IMR-90 (cell line): ENCODE measurements at regions not wholly inside any gene's neighbourhood (a gene's known extent, or its start where the extent isn't known, plus 50 kb on each side); places are given as distances from the start of the nearest gene placed in this dataset.

Experiments used
- ATAC-seq: fragments of 200-7000 bp; cut with Tn5 transposase; 2 replicates; pipeline ENCODE4 v1.9.1; 2020; ENCODE audit warnings: low read depth, mild to moderate bottlenecking, moderate library complexity
- BruUV-seq: library from RNA; stranded (reverse); fragments of 400-500 nt; replicated peaks from 2 replicates; lab custom pipeline; 2021; lab: Mats Ljungman, UMichigan
- CTCF ChIA-PET: fragments of 300-600 bp; formaldehyde crosslinking; extraction: SDS; loops from one replicate; lab custom pipeline; 2021; ENCODE audit warnings: antibody characterized with exemption; lab: Yijun Ruan, JAX
- POLR2A ChIA-PET: fragments of 300-600 bp; sonication (Branson Sonifier 250); formaldehyde crosslinking; loops from one replicate; lab custom pipeline; 2022; ENCODE audit warnings: antibody characterized with exemption; ENCODE audit not compliant: unreplicated experiment; lab: Charles Lee
- DNase-seq: peaks from one replicate; pipeline ENCODE4 v3.0.0; 2013
- H2AFZ ChIP-seq: replicated peaks from 2 replicates; pipeline ENCODE3; 2013; ENCODE audit warnings: low read length, mild to moderate bottlenecking; ENCODE audit not compliant: poor library complexity
- H2AK5ac ChIP-seq: 2 replicates; pipeline ENCODE4 v1.6.1; 2013; ENCODE audit warnings: low read depth, low read length, inconsistent platforms
- H2AK9ac ChIP-seq: replicated peaks from 2 replicates; pipeline ENCODE3; 2013; ENCODE audit warnings: mild to moderate bottlenecking, low read depth, low read length, moderate library complexity; ENCODE audit not compliant: poor library complexity
- H2BK120ac ChIP-seq: 2 replicates; pipeline ENCODE4 v1.6.1; 2013; ENCODE audit warnings: low read depth, low read length, inconsistent platforms
- H2BK15ac ChIP-seq: 3 replicates; pipeline ENCODE4 v1.6.1; 2013; ENCODE audit warnings: low read depth, low read length, inconsistent platforms
- H2BK20ac ChIP-seq: 2 replicates; pipeline ENCODE4 v1.6.1; 2013; ENCODE audit warnings: low read depth, mild to moderate bottlenecking, inconsistent platforms, low read length, moderate library complexity
- H2BK5ac ChIP-seq: 2 replicates; pipeline ENCODE4 v1.6.1; 2013; ENCODE audit warnings: mild to moderate bottlenecking, low read depth, low read length, inconsistent platforms; ENCODE audit not compliant: poor library complexity, severe bottlenecking
- H3K14ac ChIP-seq: replicated peaks from 2 replicates; pipeline ENCODE4 v1.6.1; 2013; ENCODE audit warnings: low read depth, low read length, inconsistent platforms
- H3K18ac ChIP-seq: 2 replicates; pipeline ENCODE4 v1.6.1; 2013; ENCODE audit warnings: low read depth, low read length, control low read depth
- H3K23ac ChIP-seq: 2 replicates; pipeline ENCODE4 v1.6.1; 2013; ENCODE audit warnings: low read depth, low read length, inconsistent platforms
- H3K27ac ChIP-seq: 2 replicates; pipeline ENCODE4 v1.5.1; 2013; ENCODE audit warnings: mild to moderate bottlenecking, control low read depth, low read length; ENCODE audit not compliant: insufficient read depth
- H3K27me3 ChIP-seq: 2 replicates; pipeline ENCODE4 v1.6.1; 2013; ENCODE audit warnings: low read length; ENCODE audit not compliant: control insufficient read depth, insufficient read depth
- H3K36me3 ChIP-seq: 2 replicates; pipeline ENCODE4 v1.6.1; 2013; ENCODE audit warnings: low read length, mixed read lengths; ENCODE audit not compliant: control insufficient read depth, insufficient read depth
- H3K4ac ChIP-seq: 2 replicates; pipeline ENCODE4 v1.6.1; 2013; ENCODE audit warnings: low read depth, low read length, inconsistent platforms
- H3K4me1 ChIP-seq: 2 replicates; pipeline ENCODE4 v1.6.1; 2013; ENCODE audit warnings: low read length, mixed read lengths; ENCODE audit not compliant: control insufficient read depth, insufficient read depth
- H3K4me2 ChIP-seq: 2 replicates; pipeline ENCODE4 v1.6.1; 2013; ENCODE audit warnings: low read depth, mild to moderate bottlenecking, control low read depth, low read length, moderate library complexity
- H3K4me3 ChIP-seq: 2 replicates; pipeline ENCODE4 v1.5.1; 2013; ENCODE audit warnings: low read depth, mild to moderate bottlenecking, control low read depth, low read length, moderate library complexity; ENCODE audit not compliant: insufficient read depth
- H3K56ac ChIP-seq: 2 replicates; pipeline ENCODE4 v1.6.1; 2013; ENCODE audit warnings: low read length, inconsistent platforms; ENCODE audit not compliant: insufficient read depth; ENCODE audit errors: extremely low read depth
- H3K79me1 ChIP-seq, 2 experiments: 2 replicates each; pipeline ENCODE4 v1.6.1; 2013; ENCODE audit warnings: low read length in 2 of 2, inconsistent platforms in 1 of 2, low read depth in 1 of 2
- H3K9ac ChIP-seq: 2 replicates; pipeline ENCODE4 v1.6.1; 2013; ENCODE audit warnings: low read depth, low read length, control low read depth
- H3K9me1 ChIP-seq: 2 replicates; pipeline ENCODE4 v1.6.1; 2013; ENCODE audit warnings: low read length, inconsistent platforms; ENCODE audit not compliant: insufficient read depth
- H3K9me3 ChIP-seq: 2 replicates; pipeline ENCODE4 v1.6.1; 2013; ENCODE audit warnings: low read length; ENCODE audit not compliant: control insufficient read depth, insufficient read depth
- H4K20me1 ChIP-seq: 2 replicates; pipeline ENCODE4 v1.6.1; 2013; ENCODE audit warnings: low read length, inconsistent platforms; ENCODE audit not compliant: insufficient read depth
- H4K5ac ChIP-seq: 2 replicates; pipeline ENCODE4 v1.6.1; 2013; ENCODE audit warnings: mild to moderate bottlenecking, low read depth, low read length, control low read depth
- H4K8ac ChIP-seq, 2 experiments: 2 replicates each; pipeline ENCODE4 v1.6.1; 2013; ENCODE audit warnings: low read depth in 2 of 2, low read length in 2 of 2, control low read depth in 1 of 2, inconsistent platforms in 1 of 2
- H4K91ac ChIP-seq: 2 replicates; pipeline ENCODE4 v1.6.1; 2013; ENCODE audit warnings: low read depth, low read length, inconsistent platforms; ENCODE audit not compliant: insufficient read depth
- BHLHE40 ChIP-seq: fragments of 150-350 bp; IDR thresholded peaks from 2 replicates; pipeline ENCODE4 v1.6.1; 2016; ENCODE audit warnings: mild to moderate bottlenecking, low read depth, low read length
- CEBPB ChIP-seq: IDR thresholded peaks from 2 replicates; pipeline ENCODE4 v1.6.1; 2012; ENCODE audit warnings: low read depth, low read length, improper control_type of control experiment
- CHD1 ChIP-seq: IDR thresholded peaks from 2 replicates; pipeline ENCODE4 v1.6.1; 2012; ENCODE audit warnings: low read depth, low read length, improper control_type of control experiment
- CTCF ChIP-seq: conservative IDR thresholded peaks from 2 replicates; pipeline ENCODE4 v1.5.1; 2012; ENCODE audit warnings: mild to moderate bottlenecking, low read depth, low read length, improper control_type of control experiment
- FOS ChIP-seq: fragments of 150-350 bp; IDR thresholded peaks from 2 replicates; pipeline ENCODE4 v1.6.1; 2016; ENCODE audit warnings: low read depth, low read length
- MAFK ChIP-seq: IDR thresholded peaks from 2 replicates; pipeline ENCODE4 v1.6.1; 2012; ENCODE audit warnings: low read depth, low read length, improper control_type of control experiment
- MAZ ChIP-seq: IDR thresholded peaks from 2 replicates; pipeline ENCODE4 v1.6.1; 2012; ENCODE audit warnings: low read depth, mild to moderate bottlenecking, low read length, improper control_type of control experiment, moderate library complexity, borderline replicate concordance
- MXI1 ChIP-seq: IDR thresholded peaks from 2 replicates; pipeline ENCODE4 v1.6.1; 2012; ENCODE audit warnings: low read depth, mild to moderate bottlenecking, low read length, moderate library complexity, borderline replicate concordance
- NFE2L2 ChIP-seq: fragments of 150-350 bp; IDR thresholded peaks from 2 replicates; pipeline ENCODE4 v1.6.1; 2016; ENCODE audit warnings: low read depth, mild to moderate bottlenecking, low read length
- POLR2A ChIP-seq: IDR thresholded peaks from 2 replicates; pipeline ENCODE4 v1.6.1; 2012; ENCODE audit warnings: mild to moderate bottlenecking, low read depth, low read length
- RAD21 ChIP-seq: IDR thresholded peaks from 2 replicates; pipeline ENCODE4 v1.6.1; 2012; ENCODE audit warnings: low read length, improper control_type of control experiment
- RCOR1 ChIP-seq: IDR thresholded peaks from 2 replicates; pipeline ENCODE4 v1.6.1; 2012; ENCODE audit warnings: mild to moderate bottlenecking, low read length, improper control_type of control experiment; ENCODE audit not compliant: insufficient replicate concordance
- RFX5 ChIP-seq: IDR thresholded peaks from 2 replicates; pipeline ENCODE4 v1.8.0; 2012; ENCODE audit warnings: low read depth, mild to moderate bottlenecking, low read length, moderate library complexity
- SMC3 ChIP-seq: fragments of 150-350 bp; IDR thresholded peaks from 2 replicates; pipeline ENCODE4 v1.6.1; 2016; ENCODE audit warnings: low read depth, mild to moderate bottlenecking, antibody characterized with exemption, low read length, moderate library complexity
- USF2 ChIP-seq: fragments of 150-350 bp; IDR thresholded peaks from 2 replicates; pipeline ENCODE4 v1.6.1; 2017; ENCODE audit warnings: mild to moderate bottlenecking, antibody characterized with exemption, low read length, low read depth
- WGBS, 2 experiments: methylation state at CpG; one replicate each; pipeline versions ENCODE4 v1.1.5 to v1.1.7; 2013; ENCODE audit warnings: missing lambda C conversion rate in 2 of 2; ENCODE audit not compliant: insufficient read length in 1 of 2; ENCODE audit errors: extremely low coverage in 2 of 2; 5-methylcytosine and 5-hydroxymethylcytosine counted together
- dilution Hi-C: fragments of 300-500 bp; cut with HindIII; formaldehyde crosslinking; loops from one replicate; pipeline ENCODE4 v1.14.3; 2018; ENCODE audit warnings: low sequenced_read_pairs; ENCODE audit not compliant: unreplicated experiment
- in situ Hi-C: fragments of 300-500 bp; cut with MboI; formaldehyde crosslinking; loops from 3 replicates; pipeline ENCODE4 v1.14.3; 2019; ENCODE audit warnings: low sequenced_read_pairs, inconsistent platforms, mixed read lengths
- intact Hi-C: fragments of 100-400 bp; cut with micrococcal nuclease; formaldehyde crosslinking; loops from 2 replicates; pipeline ENCODE4 v1.10.0; 2022

- Histone ChIP-seq H2AK5ac (no peak overlapping the region), H3K4me2 (no peak overlapping the region), H3K27ac (no peak overlapping the region), H3K9ac (no peak overlapping the region), H3K9me3 (no peaks in the 10 kb centered on the region), H3K4me3 (no peak overlapping the region), H2BK120ac (no peak overlapping the region), H3K56ac (no peak overlapping the region), H2BK15ac (no peak overlapping the region), H3K4me1 (no peaks in the 10 kb centered on the region), H3K79me1 (no peaks in the 10 kb centered on the region), H4K5ac (no peak overlapping the region), H3K27me3 (no peaks in the 10 kb centered on the region), H4K91ac (no peak overlapping the region), H2AK9ac (no peak overlapping the region), H2BK5ac (no peak overlapping the region), H3K4ac (no peak overlapping the region), H4K20me1 (no peaks in the 10 kb centered on the region), H4K8ac (no peak overlapping the region), H3K9me1 (no peaks in the 10 kb centered on the region), H2BK20ac (no peak overlapping the region), H3K14ac (no peak overlapping the region), H3K23ac (no peak overlapping the region), H3K18ac (no peak overlapping the region), H2AFZ (no peak overlapping the region), H3K36me3 (no peaks in the 10 kb centered on the region)
- no peak for TF ChIP-seq RFX5
- TF ChIP-seq CTCF = no peak
- TF ChIP-seq CEBPB = no peak
- TF ChIP-seq FOS = no peak
- TF ChIP-seq RAD21 = no peak
- TF ChIP-seq MAFK = no peak
- no peak for TF ChIP-seq POLR2A
- TF ChIP-seq MAZ = no peak
- no peak for TF ChIP-seq NFE2L2
- TF ChIP-seq BHLHE40 = no peak
- TF ChIP-seq RCOR1 = no peak
- no peak for TF ChIP-seq CHD1
- no peak for TF ChIP-seq MXI1
- no peak for TF ChIP-seq USF2
- no peak for TF ChIP-seq SMC3
- no CpG with 5 or more reads among the region's 2 CpGs for WGBS, 2 experiments
- ATAC-seq (no peak), DNase-seq (no peak)
- ChIA-PET CTCF (interaction anchor here (0.6 kb wide), 1 partner anchor 297 kb away, joined by 6 read pairs; no protein-coding TSS in a partner anchor), POLR2A (no interaction called here)
- dilution Hi-C loops (no loop called here), in situ Hi-C loops (no loop called here), intact Hi-C loops (no loop called here)
- BruUV-seq = no TSS peak
Measured at GRCh38 chr5:84727708-84728107, 343.0 kb upstream of the EDIL3 start.
